Suppressor macrophage (primary cell): ENCODE measurements at regions not wholly inside any gene's neighbourhood (a gene's known extent, or its start where the extent isn't known, plus 50 kb on each side); places are given as distances from the start of the nearest gene placed in this dataset.
"Not testable (repeated sequence)": the region's sequence is repeated elsewhere in the genome, so short reads cannot be mapped to it uniquely, and the experiment has no call there.

ENCODE experiments used
- DNase-seq, 4 experiments: peaks; one replicate each; pipeline ENCODE4 v3.0.0-alpha.2; 2020 to 2022

- DNase-seq, result no peak
Measured at GRCh38 chr2:125638345-125638744, 1017.6 kb upstream of the GYPC start.

DNA sequence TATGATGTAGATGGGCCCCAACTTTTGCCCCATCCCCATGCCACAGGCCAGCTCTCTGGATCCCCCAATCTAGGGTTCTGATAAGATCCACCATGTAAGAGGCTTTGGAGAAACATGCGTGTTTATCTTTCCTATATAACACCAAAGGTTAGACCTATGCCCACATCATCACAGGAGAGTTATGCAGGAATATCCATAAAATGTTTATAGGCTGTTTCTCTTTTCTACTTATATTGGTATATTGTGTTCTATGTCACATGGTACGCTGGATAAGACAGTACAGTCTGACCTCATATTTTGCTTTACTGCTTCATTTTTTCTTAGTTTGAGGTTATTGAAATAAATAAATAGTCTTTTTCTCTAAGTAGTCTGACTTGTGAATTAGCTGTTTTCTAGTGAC, 1013.9 kb upstream of the GYPC start:
- DNase-seq, result no peak

- no peak for DNase-seq
Measured at GRCh38 chr2:125643128-125643527, 1012.8 kb upstream of the GYPC start.

GRCh38 chr2:125643585-125643984, 1012.4 kb upstream of the GYPC start:
- DNase-seq, result no peak

- no peak for DNase-seq
Measured at GRCh38 chr2:125644257-125644656, 1011.7 kb upstream of the GYPC start.

GRCh38 chr2:125652280-125652679, 1003.7 kb upstream of the GYPC start:
- no peak for DNase-seq

DNA sequence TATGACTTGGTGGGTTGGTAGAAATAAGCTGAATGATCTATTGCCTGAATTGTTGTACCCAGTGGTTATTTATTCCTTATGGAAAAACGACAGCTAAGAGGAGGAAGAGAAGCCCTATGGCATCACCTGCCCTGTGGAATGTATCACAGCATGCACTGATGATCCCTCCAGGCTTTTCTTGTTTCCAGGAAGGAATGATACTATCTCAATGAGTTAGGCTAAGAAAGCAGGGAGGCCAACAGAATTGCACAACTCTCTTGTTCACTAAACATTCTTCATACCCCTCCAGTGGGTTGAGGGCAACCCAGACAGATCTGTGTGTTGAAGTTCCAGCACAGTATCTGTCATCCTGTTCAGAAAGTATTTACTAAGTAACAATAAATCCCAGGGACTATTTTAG, 1001.7 kb upstream of the GYPC start:
- no peak for DNase-seq

- peak in 1 of 4 experiments; percentile 1 for DNase-seq
Measured at GRCh38 chr2:125656190-125656589, 999.8 kb upstream of the GYPC start.

- DNase-seq, result no peak
Measured at GRCh38 chr2:125658583-125658982, 997.4 kb upstream of the GYPC start.

GRCh38 chr2:125660369-125660768, 995.6 kb upstream of the GYPC start:
- not testable (repeated sequence) for DNase-seq

GRCh38 chr2:125667630-125668029, 988.3 kb upstream of the GYPC start:
- no peak for DNase-seq

- no peak for DNase-seq
Measured at GRCh38 chr2:125679903-125680302, 976.1 kb upstream of the GYPC start.

DNA sequence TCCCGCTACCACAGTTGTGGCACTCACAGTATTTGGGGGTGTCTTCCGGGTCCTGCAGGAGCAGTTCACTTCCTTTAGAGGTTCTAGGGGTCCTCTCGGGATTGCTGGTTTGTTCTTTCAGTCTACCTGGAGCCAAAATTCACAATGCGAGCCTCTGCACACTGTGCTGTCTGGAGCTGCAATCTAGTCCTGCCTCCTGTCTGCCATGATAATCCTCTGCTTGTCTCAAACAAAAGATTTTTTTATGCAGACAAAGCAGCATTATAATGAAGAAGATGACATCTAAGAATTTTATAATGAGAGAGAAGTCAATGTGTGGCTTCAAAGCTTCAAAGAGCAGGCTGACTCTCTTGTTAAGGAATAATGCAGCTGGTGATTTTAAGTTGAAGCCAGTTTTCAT, 975.1 kb upstream of the GYPC start:
- DNase-seq, result no peak

GRCh38 chr2:125681576-125681975, 974.4 kb upstream of the GYPC start:
- DNase-seq, result no peak

- no peak for DNase-seq
Measured at GRCh38 chr2:125681976-125682805, 973.8 kb upstream of the GYPC start.

DNA sequence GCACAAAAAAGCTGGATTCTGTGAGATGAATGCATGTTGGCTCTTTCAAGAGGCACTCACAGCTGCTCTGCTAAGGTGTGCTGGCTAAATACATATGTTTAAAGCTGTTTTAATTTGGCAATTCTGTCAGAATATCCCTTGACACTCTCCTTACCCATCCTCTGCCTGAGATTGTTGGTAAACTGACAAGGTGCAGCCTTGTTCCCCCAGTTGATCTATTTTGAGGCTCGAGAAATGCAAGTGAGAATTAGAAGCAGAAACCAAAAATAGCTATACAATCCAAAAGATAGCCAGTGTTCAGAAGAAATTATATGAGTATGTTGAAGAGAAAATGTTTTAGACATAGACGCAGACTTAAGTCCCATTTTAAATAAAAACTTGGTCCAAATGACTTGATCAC, 971.7 kb upstream of the GYPC start:
- DNase-seq, result no peak

DNA sequence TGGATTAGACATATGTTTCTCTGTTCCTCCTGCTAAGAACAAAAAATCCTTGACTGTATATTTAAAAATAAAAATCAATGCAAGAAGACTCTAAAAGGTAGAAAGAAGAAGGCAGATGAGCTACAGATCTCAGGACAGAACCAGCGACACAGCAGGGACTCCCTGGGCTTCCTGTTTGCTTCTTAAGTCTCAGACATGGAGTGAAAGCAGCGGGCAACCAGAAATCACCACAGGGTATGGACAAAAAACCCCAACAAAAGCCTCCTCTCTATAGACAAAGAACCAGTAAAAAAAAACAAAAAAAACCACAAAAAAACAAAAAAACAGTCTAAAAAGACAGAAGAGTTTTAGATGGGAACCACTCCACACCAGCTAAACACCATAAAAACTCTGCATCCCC, 971.0 kb upstream of the GYPC start:
- DNase-seq, result no peak

GRCh38 chr2:125696560-125696959, 959.4 kb upstream of the GYPC start:
- no peak for DNase-seq

DNA sequence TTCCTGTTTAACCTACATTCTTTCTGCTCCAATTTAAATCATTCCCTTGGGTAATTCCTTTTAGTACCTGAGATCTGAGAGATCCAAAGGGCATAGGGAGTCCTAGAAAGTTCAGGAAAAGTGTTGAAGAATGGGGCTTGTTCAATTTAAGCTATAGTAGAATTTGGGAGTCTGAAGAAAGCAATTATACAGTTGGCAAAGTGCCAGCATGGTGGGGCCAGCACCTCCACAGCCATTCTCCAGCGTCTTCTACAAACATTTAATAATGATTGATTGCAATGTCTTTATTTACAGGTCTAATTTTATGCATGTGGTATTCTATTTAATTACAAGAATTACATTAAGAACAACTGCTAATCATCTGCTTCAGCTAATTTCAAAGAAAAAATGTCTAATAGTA, 957.7 kb upstream of the GYPC start:
- no peak for DNase-seq

DNA sequence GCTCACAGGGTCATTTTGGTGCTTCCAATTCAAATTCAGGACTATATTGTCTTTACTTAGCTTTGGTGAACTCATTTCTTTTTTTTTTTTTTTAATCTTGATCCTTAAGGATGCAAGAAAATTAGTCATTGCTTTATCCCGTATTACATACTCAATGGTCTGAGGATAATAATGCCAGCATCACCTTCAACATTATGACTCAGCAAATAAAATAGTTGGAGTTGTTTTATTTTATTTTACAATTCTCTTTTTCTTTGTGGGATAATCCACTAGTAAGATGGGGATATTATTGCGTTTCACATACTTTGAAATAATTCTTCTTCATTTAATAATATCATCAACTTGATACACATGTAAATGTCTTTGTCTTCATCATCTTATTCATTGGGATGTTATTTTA, 954.9 kb upstream of the GYPC start:
- no peak for DNase-seq

DNA sequence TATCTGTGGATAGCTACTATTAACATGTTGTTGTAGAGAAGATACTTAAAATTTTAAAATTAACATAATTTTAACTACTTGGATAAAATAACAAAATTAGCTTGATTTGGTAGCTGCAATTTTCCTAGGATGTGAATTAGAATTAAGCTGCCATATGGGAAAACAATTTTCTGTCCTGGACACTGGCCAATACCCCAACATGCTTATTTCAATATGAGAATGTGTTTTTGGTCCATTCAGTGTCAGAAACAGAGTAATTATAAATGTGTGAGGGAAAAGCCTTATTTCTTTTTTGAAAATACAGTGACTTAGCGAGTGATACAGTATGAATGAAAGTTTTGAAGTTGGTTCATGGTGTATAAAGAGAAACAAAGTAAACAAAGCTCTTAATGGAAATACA, 948.3 kb upstream of the GYPC start:
- no peak for DNase-seq

DNA sequence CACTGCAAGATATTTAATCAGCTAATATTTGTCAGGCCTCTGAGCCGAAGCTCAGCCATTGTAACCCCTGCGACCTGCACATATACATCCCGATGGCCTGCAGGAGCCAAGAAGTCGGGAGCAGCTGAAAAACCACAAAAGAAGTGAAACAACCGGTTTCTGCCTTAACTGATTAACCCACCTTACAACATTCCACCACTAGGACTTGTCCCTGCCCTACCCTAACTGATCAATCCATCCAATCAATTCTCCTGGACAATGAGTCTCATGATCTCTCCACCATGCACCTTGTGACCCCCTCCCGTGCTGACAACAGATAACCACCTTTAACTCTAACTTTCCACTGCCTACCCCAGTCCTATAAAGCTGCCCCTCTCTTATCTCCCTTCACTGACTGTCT, 945.4 kb upstream of the GYPC start:
- DNase-seq, result no peak

GRCh38 chr2:125711075-125711474, 944.9 kb upstream of the GYPC start:
- DNase-seq, result no peak

DNA sequence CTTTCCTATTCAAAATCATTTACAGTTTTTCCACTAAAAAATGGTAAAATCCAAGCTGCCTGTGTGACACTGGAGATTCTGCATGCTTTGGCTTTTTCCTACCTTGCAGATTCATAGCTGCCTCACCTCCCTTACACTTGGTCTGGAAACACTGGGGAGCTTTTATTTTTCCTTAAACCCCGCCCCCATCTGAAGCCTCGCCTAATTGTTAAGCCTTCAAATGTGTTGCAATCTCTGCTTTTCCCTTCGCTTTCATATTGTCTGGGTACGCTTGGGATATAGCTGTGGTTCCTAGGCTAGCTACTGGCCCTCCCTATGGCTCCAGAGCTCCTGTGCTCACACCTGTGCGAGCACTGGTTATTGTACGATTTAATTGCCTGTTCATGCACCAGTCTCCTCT, 942.4 kb upstream of the GYPC start:
- no peak for DNase-seq
